DND-41 (cell line): ENCODE measurements at regions not wholly inside any gene's neighbourhood (a gene's known extent, or its start where the extent isn't known, plus 50 kb on each side); places are given as distances from the start of the nearest gene placed in this dataset.

Experiments used
- ATAC-seq: fragments of 200-7000 bp; cut with Tn5 transposase; 3 replicates; pipeline ENCODE4 v1.9.1; 2021; ENCODE audit warnings: low read depth; ENCODE audit not compliant: insufficient read depth
- DNase-seq: peaks from one replicate; pipeline ENCODE4 v3.0.0-alpha.2; 2020
- H2AFZ ChIP-seq: 2 replicates; pipeline ENCODE4 v1.6.0; 2012; ENCODE audit warnings: low read depth, low read length
- H3K27ac ChIP-seq: 2 replicates; pipeline ENCODE4 v1.5.1; 2012; ENCODE audit warnings: low read length, inconsistent platforms
- H3K27me3 ChIP-seq: fragments of 200-600 bp; sonication (generic); 2 replicates; pipeline ENCODE4 v1.6.0; 2012; ENCODE audit warnings: low read length, mild to moderate bottlenecking, inconsistent platforms; ENCODE audit not compliant: insufficient read depth, poor library complexity
- H3K36me3 ChIP-seq: 2 replicates; pipeline ENCODE4 v1.5.1; 2012; ENCODE audit warnings: low read length, inconsistent platforms; ENCODE audit not compliant: insufficient read depth
- H3K4me1 ChIP-seq: 2 replicates; pipeline ENCODE4 v1.5.1; 2012; ENCODE audit warnings: mild to moderate bottlenecking, low read length; ENCODE audit not compliant: insufficient read depth
- H3K4me2 ChIP-seq: 2 replicates; pipeline ENCODE4 v1.6.0; 2012; ENCODE audit warnings: mild to moderate bottlenecking, moderate library complexity, low read length, inconsistent platforms; ENCODE audit not compliant: insufficient read depth
- H3K4me3 ChIP-seq, 2 experiments: fragments of 200-600 bp in 1 of 2; shearing (Covaris generic) in 1 of 2; 2 replicates each; pipeline ENCODE4 v1.5.1; 2012 to 2016; ENCODE audit warnings: inconsistent platforms in 2 of 2, low read length in 2 of 2, mild to moderate bottlenecking in 2 of 2, low read depth in 1 of 2, moderate library complexity in 1 of 2
- H3K79me2 ChIP-seq: 2 replicates; pipeline ENCODE4 v1.6.0; 2012; ENCODE audit warnings: low read length, inconsistent platforms; ENCODE audit not compliant: insufficient read depth
- H3K9ac ChIP-seq: 2 replicates; pipeline ENCODE4 v1.6.0; 2012; ENCODE audit warnings: low read depth, mild to moderate bottlenecking, inconsistent platforms, low read length, moderate library complexity
- H3K9me3 ChIP-seq: 2 replicates; pipeline ENCODE4 v1.5.1; 2012; ENCODE audit warnings: low read length, moderate library complexity, mild to moderate bottlenecking, inconsistent platforms; ENCODE audit not compliant: insufficient read depth, severe bottlenecking
- H4K20me1 ChIP-seq: 2 replicates; pipeline ENCODE4 v1.6.0; 2012; ENCODE audit warnings: low read length; ENCODE audit not compliant: insufficient read depth
- CTCF ChIP-seq: IDR thresholded peaks from 2 replicates; pipeline ENCODE4 v1.5.1; 2012; ENCODE audit warnings: borderline replicate concordance, low read length, moderate library complexity, mild to moderate bottlenecking; ENCODE audit not compliant: poor library complexity, severe bottlenecking; ENCODE audit errors: extremely low read depth
- EZH2 ChIP-seq: IDR thresholded peaks from 3 replicates; pipeline ENCODE4 v1.6.1; 2012; ENCODE audit warnings: borderline replicate concordance, low read depth, mild to moderate bottlenecking, moderate library complexity, low read length, inconsistent platforms; ENCODE audit not compliant: severe bottlenecking

- Histone ChIP-seq H3K27me3 (no peaks in the 10 kb centered on the region), H3K9me3 (no peaks in the 10 kb centered on the region), H3K4me1 (no peaks in the 10 kb centered on the region), H4K20me1 (no peaks in the 10 kb centered on the region), H3K4me3 (no peak overlapping the region), H2AFZ (no peak overlapping the region), H3K36me3 (no peaks in the 10 kb centered on the region), H3K27ac (no peak overlapping the region), H3K79me2 (no peaks in the 10 kb centered on the region), H3K4me2 (no peak overlapping the region), H3K9ac (no peak overlapping the region)
- TF ChIP-seq EZH2 (no peak), CTCF (no peak)
- DNase-seq, result no peak
- no peak for ATAC-seq
Observed at GRCh38 chr10:20623546-20623945, 273.6 kb downstream of the NEBL start.

- Histone ChIP-seq H3K27ac (no peak overlapping the region), H3K36me3 (no peaks in the 10 kb centered on the region), H3K9ac (no peak overlapping the region), H4K20me1 (no peaks in the 10 kb centered on the region), H3K4me2 (no peak overlapping the region), H3K79me2 (no peaks in the 10 kb centered on the region), H3K4me3 (no peak overlapping the region), H2AFZ (no peak overlapping the region), H3K27me3 (no peaks in the 10 kb centered on the region), H3K4me1 (no peaks in the 10 kb centered on the region), H3K9me3 (no peaks in the 10 kb centered on the region)
- no peak for ATAC-seq
- no peak for TF ChIP-seq CTCF
- TF ChIP-seq EZH2, result no peak
- no peak for DNase-seq
Observed at GRCh38 chr10:20622531-20623211, 274.4 kb downstream of the NEBL start.

- no peak for TF ChIP-seq CTCF
- no peak for TF ChIP-seq EZH2
- no peak overlapping the region for H3K9ac ChIP-seq
- H3K9me3 ChIP-seq, result no peaks in the 10 kb centered on the region
- H3K4me1 ChIP-seq, result no peaks in the 10 kb centered on the region
- no peak overlapping the region for H3K27ac ChIP-seq
- H3K27me3 ChIP-seq, result no peaks in the 10 kb centered on the region
- ATAC-seq (no peak), DNase-seq (no peak)
- no peaks in the 10 kb centered on the region for H3K36me3 ChIP-seq
- no peak overlapping the region for H3K4me3 ChIP-seq
- H2AFZ ChIP-seq, result no peak overlapping the region
- H3K79me2 ChIP-seq, result no peaks in the 10 kb centered on the region
- no peaks in the 10 kb centered on the region for H4K20me1 ChIP-seq
- no peak overlapping the region for H3K4me2 ChIP-seq
Observed at GRCh38 chr10:20620981-20621380, 276.1 kb downstream of the NEBL start.
